AG04450 (cell line): ENCODE measurements at regions not wholly inside any gene's neighbourhood (a gene's known extent, or its start where the extent isn't known, plus 50 kb on each side); places are given as distances from the start of the nearest gene placed in this dataset.

Experiments used
- CTCF ChIA-PET: fragments of 300-600, 350-600 bp; formaldehyde crosslinking; extraction: SDS; loops from one replicate; lab custom pipeline; 2022; ENCODE audit warnings: antibody characterized with exemption, inconsistent platforms; lab: Charles Lee
- POLR2A ChIA-PET: fragments of 350-600 bp; formaldehyde crosslinking; extraction: SDS; loops from one replicate; lab custom pipeline; 2021; ENCODE audit warnings: antibody characterized with exemption, inconsistent platforms; lab: Yijun Ruan, JAX
- DNase-seq: peaks from one replicate; pipeline ENCODE4 v3.0.0-alpha.2; 2011; ENCODE audit warnings: low read depth, low spot score
- H3K27ac ChIP-seq: one replicate; pipeline ENCODE4 v1.5.1; 2012; ENCODE audit warnings: low read depth, low read length, control low read depth
- H3K27me3 ChIP-seq: one replicate; pipeline ENCODE4 v1.6.0; 2012; ENCODE audit warnings: low read length; ENCODE audit not compliant: control insufficient read depth, insufficient read depth
- H3K4me3 ChIP-seq: 2 replicates; pipeline ENCODE4 v1.5.1; 2011; ENCODE audit warnings: mild to moderate bottlenecking, low read depth, low read length, control low read depth
- H3K9me3 ChIP-seq: 2 replicates; pipeline ENCODE4 v1.5.1; 2012; ENCODE audit warnings: low read length; ENCODE audit not compliant: control insufficient read depth, insufficient read depth
- TF ChIP-seq, protein P1 (sequence below): IDR thresholded peaks from 2 replicates; pipeline ENCODE4 v1.5.1; 2011; ENCODE audit warnings: low read depth, low read length, control low read depth, inconsistent platforms

DNA sequence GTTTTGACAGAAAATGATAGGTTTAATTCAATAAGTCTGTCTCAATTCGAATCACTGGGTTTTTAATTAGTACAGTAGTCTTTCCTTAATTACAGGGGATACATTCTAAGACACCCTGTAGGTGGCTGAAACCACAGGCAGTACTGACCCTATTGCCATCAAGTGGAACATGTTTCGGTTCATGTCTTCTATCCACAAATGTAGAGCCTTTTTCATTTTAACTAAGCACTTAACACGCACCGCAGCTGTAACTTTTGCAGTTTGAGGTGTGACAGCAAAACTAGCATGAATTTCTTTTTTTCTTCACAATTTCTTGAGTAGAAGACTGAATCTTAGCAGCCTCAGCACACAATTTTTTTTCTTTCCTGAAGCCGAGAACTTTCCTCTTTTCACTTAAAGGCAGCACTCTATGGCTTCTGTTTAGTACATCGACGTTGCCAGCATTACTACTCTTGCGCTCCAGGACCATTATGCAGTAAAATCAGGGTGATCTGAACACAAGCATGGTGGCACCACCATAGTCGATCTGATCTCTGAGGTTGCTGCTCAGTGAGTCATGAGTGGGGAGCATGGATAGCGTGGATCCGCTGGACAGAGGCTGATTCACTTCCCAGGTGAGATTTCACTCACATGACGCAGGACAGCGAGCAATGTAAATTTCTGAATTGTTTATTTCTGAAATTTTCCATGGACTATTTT lies 805.1 kb downstream of the RNF144A start:
- TF ChIP-seq, protein P1, sequence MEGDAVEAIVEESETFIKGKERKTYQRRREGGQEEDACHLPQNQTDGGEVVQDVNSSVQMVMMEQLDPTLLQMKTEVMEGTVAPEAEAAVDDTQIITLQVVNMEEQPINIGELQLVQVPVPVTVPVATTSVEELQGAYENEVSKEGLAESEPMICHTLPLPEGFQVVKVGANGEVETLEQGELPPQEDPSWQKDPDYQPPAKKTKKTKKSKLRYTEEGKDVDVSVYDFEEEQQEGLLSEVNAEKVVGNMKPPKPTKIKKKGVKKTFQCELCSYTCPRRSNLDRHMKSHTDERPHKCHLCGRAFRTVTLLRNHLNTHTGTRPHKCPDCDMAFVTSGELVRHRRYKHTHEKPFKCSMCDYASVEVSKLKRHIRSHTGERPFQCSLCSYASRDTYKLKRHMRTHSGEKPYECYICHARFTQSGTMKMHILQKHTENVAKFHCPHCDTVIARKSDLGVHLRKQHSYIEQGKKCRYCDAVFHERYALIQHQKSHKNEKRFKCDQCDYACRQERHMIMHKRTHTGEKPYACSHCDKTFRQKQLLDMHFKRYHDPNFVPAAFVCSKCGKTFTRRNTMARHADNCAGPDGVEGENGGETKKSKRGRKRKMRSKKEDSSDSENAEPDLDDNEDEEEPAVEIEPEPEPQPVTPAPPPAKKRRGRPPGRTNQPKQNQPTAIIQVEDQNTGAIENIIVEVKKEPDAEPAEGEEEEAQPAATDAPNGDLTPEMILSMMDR, result no peak
- Histone ChIP-seq H3K4me3 (no peak overlapping the region), H3K27me3 (peaks cover 2% of the 10 kb centered on the region), H3K27ac (no peak overlapping the region), H3K9me3 (no peaks in the 10 kb centered on the region)
- ChIA-PET POLR2A (no interaction called here), CTCF (interaction anchor here (0.6 kb wide), 1 partner anchor 637 kb away, joined by 10 read pairs; no protein-coding TSS in a partner anchor)
- DNase-seq, result no peak

DNA sequence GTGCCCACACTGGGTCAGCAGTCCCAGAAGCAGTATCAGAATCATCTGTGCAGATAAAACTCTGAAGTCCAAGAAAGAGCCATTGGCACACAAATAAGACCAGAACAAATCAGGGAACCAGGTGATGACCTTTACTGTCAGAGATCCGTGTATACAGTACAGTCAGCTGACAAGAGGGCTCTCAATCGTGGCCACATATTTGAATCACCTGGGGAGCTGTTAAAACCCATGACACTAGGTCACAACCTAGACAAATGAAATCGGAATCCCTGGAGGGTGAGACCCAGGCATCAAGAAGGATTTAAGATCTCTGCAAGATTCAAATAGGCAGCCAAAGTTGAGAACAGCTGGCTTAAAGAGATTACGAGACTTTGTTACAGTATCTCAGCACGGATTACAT lies 807.1 kb downstream of the RNF144A start:
- Histone ChIP-seq H3K27ac (no peak overlapping the region), H3K27me3 (peaks cover 2% of the 10 kb centered on the region), H3K4me3 (no peak overlapping the region), H3K9me3 (no peaks in the 10 kb centered on the region)
- DNase-seq, result no peak
- ChIA-PET POLR2A (no interaction called here), CTCF (interaction anchor here (1.4 kb wide), 1 partner anchor 9 kb away, joined by 3 read pairs; no protein-coding TSS in a partner anchor)
- TF ChIP-seq, protein P1, result no peak

GRCh38 chr2:7725171-7725849 lies 808.1 kb downstream of the RNF144A start:
- Histone ChIP-seq H3K27me3 (peaks cover 2% of the 10 kb centered on the region), H3K9me3 (no peaks in the 10 kb centered on the region), H3K4me3 (no peak overlapping the region), H3K27ac (no peak overlapping the region)
- no peak for DNase-seq
- TF ChIP-seq, protein P1, result no peak
- CTCF ChIA-PET, result interaction anchor here (0.9 to 1.4 kb wide), 4 partner anchors 10 to 1035 kb away, joined by 3 read pairs; no protein-coding TSS in a partner anchor
- POLR2A ChIA-PET, result no interaction called here

DNA sequence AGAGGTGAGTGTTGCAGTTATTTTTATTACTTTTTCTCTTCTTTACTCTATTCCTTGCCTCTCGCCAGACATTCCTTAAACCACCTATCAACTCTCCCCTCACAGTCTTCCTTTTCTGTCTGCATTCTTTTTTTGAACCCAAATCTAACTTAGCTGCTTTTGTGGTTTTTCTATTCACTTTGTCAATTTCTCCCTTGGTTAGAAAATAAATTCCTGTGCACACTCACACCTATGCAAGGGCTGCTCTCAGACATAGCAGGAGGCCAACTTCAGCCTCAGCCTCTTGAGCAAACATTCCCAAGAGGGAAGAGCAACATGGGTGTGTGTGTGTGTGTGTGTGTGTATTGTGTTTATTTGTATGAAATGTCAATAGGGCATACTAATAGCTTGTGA lies 808.6 kb downstream of the RNF144A start:
- ChIA-PET CTCF (interaction anchor here (0.7 to 1.2 kb wide), 3 partner anchors 12 to 628 kb away, joined by 3 to 4 read pairs (median 3); no protein-coding TSS in a partner anchor), POLR2A (no interaction called here)
- no peaks in the 10 kb centered on the region for H3K9me3 ChIP-seq
- DNase-seq, result no peak
- no peak overlapping the region for H3K4me3 ChIP-seq
- no peak overlapping the region for H3K27ac ChIP-seq
- TF ChIP-seq, protein P1, result no peak
- H3K27me3 ChIP-seq, result peaks cover 2% of the 10 kb centered on the region

DNA sequence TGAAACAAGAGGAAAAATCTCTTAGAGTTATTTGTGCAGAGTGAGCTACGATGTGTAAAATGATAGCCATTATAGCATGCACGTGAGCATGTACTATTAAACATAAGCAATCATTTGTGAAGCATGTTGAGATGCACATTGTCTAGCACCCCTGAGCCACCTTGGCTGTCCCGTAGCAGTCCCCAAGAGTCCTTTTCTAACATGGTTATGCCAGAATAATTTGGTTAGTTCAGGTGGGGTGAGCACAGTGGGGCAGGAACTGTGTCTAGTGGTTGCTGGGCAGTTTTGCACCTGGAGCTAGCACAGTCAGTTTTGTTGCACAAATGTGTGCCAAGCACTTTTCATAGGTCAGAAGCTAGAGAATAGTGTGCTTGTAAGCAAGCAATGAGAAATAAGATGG lies 809.8 kb downstream of the RNF144A start:
- H3K9me3 ChIP-seq, result no peaks in the 10 kb centered on the region
- H3K27me3 ChIP-seq, result peaks cover 2% of the 10 kb centered on the region
- H3K4me3 ChIP-seq, result no peak overlapping the region
- no peak for DNase-seq
- ChIA-PET CTCF (no interaction called here), POLR2A (no interaction called here)
- H3K27ac ChIP-seq, result no peak overlapping the region
- TF ChIP-seq, protein P1, result no peak
